HG03565 (cell line): ENCODE measurements at regions not wholly inside any gene's neighbourhood (a gene's known extent, or its start where the extent isn't known, plus 50 kb on each side); places are given as distances from the start of the nearest gene placed in this dataset.

Source experiments
- ATAC-seq: cut with Tn5 transposase; IDR thresholded peaks from one replicate; pipeline ENCODE4 v1.9.1; 2021; ENCODE audit warnings: mild to moderate bottlenecking, moderate library complexity; ENCODE audit not compliant: unreplicated experiment

DNA sequence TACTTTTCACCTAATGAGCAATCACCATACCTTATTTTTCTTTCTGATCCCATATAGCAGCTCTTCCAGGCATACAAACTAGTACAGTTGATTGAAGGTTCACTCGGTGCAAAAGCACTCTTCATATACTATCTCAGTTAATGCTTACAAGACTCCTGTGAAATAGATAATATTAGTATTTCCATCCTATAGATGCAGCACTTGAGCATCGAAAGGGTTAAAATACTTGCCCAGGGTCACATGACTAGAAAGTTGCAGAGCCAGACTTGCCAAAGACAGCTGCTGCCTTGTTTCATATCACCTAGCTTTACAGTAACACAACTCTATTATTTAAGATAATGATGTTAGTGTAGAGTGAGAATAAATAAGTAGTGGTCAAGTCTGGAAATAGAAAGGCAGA is 466.0 kb upstream of the TNP1 start:
- no peak for ATAC-seq

DNA sequence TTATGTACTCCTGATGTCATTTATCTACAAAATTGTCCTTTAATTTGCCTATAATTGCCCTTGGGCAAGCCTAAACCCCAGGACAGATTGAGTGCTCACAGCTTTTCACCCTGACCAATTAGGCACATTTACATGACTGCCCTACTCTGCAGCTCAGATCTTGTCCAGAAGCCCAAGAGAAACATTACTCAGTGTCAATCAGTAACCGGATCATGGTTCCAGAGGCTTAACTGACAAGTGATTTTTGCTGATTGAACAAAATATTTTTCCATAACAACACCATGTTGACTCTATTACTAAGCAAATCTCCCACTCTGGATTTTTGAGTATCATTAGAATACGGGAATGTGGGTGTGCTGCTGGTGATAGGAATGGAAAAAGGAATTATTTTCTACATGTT is 465.4 kb upstream of the TNP1 start:
- no peak for ATAC-seq

DNA sequence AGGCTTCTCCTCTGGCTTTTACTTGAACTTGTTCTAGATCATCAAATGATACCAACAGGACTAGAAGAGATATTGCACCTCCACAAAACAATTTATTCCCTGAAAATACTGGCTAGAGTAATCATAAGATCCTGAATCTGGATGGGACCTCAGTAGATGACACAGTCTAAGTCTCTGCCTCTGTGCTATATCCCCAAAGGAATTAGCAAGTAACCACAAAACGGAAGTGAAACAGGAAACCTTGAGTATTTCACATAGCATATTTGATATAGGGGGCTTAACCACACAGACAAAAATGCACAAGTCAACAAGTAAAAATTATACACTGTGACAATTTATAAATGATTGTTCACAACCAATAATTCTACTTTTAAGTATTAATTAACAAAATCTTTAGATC is 456.9 kb upstream of the TNP1 start:
- ATAC-seq, result peak; percentile 91

DNA sequence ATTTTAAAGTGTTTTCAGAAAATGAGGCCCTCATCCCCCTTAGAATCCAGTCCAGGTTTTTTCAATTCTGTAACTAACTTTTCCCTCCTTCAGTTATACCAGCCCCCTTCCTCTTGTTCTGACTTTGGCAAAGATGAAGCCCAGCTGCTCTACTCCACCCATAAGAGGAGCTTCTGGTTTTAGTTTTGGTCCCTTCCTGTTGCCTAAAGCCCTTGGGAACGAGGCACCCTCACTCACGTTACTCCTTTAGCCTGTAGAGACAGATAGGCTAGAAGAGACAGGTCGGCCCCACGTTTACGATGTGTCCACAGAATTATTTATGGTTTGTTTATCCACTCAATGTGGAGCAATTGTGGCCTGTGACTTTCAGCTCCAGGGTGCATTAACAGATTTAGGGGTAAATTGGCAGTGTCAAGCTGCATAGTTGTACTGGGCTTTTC is 454.2 kb upstream of the TNP1 start:
- ATAC-seq, result no peak

DNA sequence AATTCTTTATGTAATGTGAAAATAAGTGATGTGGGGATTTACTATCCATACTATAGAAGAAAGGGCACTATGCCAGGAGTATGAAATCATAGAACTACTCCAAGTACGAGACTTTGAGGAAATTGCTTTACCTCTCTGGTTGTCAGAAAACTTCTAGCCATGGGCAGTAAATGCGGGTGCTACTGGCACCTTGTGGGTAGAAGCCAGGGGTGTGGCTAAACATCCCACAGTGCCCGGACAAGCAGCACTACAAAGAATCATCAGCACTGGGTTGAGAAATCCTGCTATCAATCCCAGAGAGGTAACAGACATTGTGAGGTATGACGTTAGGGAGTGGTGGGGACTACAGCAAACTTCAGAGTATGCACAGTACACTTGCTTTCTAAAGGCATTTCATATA is 453.5 kb upstream of the TNP1 start:
- ATAC-seq, result no peak

DNA sequence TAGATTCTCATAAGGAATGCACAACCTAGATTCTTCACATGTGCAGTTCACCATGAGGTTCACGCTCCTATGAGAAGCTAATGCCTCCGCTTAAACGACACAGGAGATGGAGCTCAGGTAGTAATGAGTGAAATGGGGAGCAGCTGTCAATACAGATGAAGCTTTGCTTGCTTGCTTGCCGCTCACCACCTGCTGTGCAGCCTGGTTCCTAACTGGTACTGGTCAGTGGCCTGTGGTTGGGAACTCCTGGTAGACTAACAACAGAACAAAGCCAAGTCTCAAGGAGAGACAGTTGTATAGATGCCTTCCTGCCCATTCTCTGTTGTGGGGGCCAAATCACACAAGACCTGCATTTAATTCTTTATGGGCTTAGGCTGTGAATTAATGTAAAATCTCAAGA is 449.2 kb upstream of the TNP1 start:
- ATAC-seq, result no peak

DNA sequence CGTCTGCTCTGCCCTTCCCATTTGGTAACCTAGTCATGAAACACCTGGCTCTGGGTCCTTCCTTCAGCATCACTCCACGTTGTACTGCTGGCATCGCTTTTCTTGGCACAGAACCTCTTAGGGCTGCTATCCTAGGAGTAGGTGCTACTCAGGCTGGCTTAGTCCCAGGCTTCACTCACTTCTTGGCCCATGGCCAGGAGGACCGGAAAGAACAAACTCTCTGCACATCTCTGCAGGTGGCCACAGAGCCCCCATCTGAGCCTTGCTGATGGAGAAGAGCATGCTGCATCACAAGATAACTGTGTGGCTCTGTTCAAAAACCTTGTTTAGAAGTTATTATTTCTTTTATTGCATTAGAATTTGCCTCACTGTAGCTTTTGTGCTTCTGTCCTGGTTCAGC is 447.2 kb upstream of the TNP1 start:
- ATAC-seq, result no peak

DNA sequence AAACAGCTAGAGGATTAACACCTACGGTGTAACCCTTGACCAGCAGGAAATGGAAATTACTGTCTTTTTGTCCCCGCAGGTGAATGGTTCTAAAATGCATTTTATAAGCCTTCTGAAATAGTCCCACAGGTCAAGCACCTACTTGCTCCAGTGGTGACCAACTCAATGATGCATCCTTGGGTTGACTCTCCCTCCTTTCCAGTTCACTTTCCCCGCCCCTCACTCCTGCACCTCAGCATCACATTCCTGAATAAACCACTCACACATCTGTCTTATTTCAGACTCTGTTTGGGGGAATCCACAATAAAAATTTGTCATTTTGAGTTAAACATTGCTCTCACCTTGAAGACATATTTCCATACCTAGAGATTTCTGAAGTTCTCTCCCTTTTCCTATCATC is 446.0 kb upstream of the TNP1 start:
- no peak for ATAC-seq

DNA sequence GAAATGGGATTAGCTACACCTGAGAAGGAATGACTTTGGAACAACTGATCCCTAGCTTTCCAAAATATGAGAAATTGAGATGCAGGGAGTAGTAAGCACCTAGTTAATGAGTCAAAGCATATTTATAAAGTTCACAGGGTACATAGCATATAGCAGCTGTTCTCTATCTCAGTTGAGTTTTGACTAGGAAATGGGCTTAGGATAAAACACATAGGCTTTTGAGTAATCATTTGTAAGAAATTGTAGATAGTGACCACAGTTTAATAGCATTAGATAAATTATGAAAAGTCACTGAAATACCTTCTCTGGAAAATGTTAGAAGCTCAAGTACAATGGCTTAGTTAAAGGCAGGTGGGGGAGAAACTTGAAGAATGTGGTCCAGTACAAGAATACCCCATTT is 444.7 kb upstream of the TNP1 start:
- ATAC-seq, result no peak

DNA sequence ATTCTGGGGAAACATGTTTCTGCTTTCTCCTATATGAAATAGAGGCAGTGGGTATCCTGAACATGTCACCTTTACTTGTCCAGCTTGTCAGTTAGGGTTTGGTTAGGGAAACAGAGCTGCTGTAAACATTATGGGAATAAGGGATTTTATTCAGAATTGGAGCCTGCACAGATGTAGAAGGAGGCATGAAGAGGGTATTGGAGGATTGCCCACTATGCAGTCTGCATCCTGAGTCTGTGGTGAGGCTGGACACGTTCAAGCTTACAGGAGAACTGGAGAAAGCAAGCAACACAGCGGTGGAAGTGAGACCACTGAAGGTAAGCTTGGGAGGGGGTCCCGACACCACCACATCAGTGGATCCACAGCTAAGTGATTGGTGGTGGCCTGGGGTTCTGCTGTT is 443.0 kb upstream of the TNP1 start:
- no peak for ATAC-seq

DNA sequence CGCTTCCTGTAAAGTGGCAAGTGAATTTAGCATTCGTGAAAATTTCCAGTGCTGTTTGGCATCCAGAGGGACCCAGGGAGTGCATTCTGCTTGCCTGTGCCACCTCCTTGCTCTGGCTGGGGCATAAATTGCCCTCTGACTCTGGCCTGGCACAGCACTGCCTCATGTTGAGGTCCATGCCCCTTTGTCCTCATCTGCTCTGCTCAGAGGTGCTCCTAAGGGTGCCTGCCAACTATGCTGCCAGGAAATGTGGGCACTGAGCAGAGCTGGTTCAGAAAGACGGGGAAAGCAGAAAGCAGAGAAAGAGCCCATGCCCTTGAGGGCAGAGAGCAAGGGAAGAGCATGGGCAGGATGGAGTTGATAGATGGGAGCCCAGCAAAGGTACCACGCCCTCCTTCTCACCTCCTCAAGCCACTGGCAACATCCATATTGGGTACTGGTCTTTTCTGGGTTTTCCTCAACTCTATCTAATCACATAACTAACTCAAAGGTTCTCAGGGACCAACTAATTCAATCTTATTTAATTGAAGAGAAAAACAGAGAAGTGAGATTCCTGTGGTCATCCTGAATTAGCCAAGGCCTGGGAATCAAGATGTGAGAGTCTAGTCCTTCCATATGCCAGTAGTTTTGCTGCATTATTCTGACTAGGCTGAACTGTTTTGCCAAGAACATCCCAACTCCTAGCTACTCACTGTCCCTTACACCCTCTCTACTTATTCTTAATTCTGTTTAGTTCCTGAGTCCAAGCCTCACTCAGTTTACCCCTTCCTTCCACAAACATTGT is 441.5 kb upstream of the TNP1 start:
- ATAC-seq, result no peak

DNA sequence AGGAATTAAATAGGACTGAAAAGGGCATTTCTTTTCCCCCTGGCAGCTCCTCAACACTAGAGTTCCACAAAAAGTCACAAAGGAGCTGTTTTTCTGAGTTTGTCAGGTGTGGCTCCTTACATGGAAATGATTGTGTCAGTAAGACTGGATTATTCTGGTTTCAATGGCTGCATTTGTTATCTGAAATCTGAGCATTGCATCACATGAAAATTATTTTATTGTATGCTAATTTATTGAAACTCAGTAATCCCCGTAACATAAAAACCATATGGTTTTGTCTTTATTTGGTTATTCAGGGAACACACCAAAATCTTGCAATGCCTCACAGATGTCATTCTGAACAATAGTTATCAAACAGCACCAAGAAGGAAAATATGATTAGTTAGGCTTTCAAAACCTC is 439.7 kb upstream of the TNP1 start:
- no peak for ATAC-seq

DNA sequence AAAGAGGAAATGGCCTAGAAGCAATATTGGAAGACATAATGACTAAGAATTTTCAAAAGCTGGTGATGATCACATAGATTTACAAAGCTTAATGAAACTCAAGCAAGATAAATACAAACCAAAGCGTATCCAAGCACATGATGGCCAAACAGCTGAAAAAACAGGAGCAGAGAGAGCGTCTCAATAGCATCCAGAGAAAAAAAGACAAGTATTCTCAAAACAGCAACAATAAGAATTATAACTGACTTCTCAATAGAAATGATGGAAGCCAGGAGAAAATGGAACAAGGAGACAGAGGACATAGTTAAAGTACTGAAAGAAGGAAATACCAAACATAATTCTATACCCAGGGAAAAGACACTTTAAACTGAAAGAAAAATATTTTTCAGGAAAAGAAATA is 437.2 kb upstream of the TNP1 start:
- ATAC-seq, result no peak

DNA sequence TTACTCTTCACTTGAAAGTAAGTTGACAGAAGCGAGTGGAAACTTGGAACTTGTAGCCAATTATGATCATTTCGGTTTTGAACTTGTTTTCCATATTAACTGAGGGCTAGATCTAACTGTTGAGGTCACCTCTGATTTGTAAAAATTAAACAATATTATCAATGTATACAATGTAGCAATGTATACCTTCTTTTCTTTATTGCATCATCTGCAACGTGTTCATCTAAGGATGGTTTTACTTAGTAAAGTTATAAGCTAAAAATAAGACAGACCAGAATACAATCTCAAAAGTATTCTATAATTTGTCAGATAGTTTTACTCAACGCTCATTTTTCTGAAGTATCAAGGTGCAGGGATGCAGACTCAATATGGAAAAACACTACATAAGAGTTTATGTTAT is 435.0 kb upstream of the TNP1 start:
- no peak for ATAC-seq

DNA sequence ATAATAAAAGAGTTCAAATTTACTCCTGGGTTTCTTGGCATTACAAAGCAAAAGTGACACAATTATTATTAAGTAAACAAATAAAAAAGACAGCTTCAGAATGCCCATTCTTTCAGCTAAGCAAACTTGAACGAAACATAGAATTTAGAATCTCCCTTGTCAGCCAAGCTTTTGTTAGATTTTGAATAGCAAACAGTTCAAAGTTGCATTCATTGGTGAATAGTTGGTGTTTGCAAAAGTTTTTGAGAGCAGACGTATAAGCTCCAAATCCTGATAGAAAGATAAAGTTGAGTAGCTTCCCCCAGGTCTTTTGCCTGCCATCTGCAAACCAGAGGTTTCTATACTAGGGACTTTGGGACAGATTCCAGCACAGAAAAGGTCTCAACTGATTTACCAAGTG is 434.3 kb upstream of the TNP1 start:
- ATAC-seq, result no peak

DNA sequence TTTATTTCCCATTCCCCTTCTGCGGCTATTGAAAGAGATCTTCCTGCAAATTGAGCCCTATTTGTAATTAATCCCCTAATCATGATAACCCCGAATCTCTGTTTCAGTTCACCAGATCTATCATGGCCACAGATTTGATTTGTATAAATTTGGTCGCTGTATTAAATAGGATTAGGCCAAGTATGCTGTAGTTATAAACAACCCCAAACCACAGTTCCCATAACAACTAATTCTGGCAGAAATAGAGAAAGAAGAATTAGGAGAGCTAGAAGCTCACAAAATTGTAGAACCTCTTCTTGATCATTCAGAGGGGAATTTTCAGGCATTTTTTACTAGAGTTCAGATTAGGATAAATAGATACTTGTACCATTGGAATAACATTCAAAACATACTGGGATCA is 433.7 kb upstream of the TNP1 start:
- no peak for ATAC-seq

DNA sequence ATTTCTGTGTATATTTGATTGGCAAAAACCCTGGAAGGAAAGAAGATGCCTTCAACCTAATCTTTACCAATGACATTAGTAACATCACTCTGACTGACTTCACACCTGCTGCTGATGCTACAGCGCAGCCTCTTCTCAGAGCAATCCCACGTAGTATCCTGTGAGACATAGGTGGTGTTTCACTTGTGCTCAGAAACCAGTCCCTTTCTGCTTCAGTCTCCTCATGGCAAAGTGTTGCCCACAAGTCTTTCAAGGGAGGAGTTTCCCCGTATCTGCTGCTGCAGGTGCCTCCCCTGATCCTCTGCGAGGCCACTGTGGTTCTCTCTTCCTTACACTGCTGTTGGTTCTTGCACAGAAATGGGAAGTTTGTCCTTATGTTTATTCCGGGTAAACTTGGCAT is 433.2 kb upstream of the TNP1 start:
- ATAC-seq, result no peak

DNA sequence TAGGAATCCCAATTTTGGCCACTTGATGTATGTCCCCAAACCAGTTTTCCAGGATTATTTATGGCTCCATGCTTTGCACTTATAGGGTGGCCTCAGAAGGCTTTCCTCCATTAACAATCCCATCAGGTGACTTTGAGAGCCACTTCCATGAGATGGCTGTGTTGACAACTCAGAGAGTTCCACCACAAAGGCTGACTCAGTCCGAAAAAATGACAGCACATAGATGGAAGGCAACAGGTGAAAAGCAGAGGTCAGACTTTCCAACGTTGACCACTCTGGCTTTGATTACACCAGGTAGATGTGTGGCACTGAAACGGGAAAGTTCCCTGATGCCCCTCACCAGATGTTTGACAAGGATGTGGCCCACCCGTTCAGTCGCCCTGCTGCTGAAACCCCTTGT is 431.4 kb upstream of the TNP1 start:
- ATAC-seq, result no peak

DNA sequence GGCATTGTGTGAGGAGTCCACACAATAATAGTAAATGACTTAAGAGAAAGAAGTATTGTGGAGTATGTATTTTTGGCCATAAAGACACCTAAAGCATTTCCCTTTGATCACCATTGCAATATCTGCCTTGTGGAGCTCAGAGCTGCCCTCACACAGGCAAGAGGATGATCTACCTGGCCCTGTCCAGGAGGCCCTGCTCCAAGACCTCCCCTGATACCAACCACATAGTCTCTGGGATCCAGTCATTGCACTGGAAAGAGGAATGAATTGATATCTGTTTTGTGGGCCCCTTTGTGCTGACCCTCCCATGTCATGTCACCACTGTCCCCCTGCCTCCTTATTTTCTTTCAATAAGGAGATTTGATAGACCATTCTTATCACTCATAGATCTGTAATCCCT is 430.6 kb upstream of the TNP1 start:
- ATAC-seq, result no peak

DNA sequence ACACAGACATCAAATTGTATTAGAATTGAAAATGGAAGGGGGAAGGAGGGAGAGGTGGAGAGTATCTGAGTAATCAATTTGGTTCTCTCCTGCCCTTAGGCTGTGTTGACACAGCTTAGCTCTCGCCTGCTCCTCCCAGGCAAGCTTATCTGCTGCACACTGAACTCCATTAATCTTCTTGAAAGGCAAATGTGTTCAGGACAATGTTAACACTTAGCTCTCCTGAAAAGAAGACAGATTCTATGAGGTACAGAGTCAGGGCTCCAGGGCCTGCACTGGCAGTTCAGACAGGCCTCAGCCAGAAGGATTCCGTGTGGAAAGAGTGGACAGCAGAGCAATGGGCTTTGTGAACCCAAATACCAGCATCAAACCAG is 430.0 kb upstream of the TNP1 start:
- ATAC-seq, result no peak

DNA sequence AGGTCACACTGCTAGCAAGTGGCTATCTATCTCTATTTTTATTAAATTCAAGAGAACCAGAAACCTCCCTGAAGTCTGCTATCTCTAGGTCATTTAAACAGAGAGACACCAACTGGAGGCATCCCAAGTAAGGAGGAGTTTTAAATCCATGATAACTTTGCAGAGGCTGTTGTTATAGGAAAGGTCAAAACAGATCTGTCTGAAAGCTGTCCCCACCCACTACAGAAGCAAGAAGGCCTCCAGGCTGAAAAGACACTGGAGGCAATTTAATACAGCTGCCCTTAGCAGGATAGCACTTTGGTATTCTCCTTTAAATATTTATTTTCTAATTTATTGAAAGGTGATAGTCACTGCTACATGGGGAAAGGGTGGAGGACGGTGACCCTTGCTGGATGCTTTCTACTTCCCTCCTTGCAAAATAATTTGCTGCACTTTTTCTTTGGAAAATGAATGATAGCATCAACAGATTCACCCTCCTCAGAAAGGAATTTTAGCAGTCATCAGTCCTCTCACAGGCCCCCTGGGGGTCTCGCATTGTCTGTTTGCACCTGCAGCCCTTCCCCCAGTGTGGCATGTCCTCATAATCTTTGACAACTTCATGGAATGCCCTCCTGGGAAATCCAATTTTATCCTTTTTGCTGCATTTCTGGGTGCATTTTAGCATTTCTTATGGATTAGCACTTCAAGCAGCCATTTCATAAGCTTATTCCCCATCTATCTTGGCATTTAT is 429.5 kb upstream of the TNP1 start:
- no peak for ATAC-seq

DNA sequence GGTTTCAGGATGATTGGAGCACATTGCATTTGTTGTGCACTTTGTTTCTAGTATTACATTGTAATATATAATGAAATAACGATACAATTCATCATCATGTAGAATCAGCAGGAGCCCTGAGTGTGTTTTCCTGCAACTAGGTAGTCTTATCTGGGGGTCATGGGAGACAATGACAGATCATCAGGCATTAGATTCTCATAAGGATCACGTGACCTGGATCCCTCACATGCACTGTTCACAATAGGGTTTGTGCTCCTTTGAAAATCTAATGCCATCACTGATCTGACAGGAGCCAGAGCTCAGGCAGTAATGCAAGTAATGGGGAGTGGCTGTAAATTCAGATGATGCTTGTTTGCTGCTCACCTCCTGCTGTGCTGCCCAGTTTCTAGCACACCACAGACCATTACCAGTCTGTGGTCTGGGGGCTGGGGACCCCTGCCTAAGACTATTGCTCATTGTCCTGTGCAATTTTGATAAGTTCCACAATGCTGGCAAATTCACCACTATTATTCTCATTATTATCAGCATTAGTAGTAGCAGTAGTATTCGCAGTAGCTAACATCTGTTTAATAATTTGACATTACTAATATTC is 428.7 kb upstream of the TNP1 start:
- ATAC-seq, result no peak
